GM21360 (cell line): ENCODE measurements at regions not wholly inside any gene's neighbourhood (a gene's known extent, or its start where the extent isn't known, plus 50 kb on each side); places are given as distances from the start of the nearest gene placed in this dataset.
"Not testable (repeated sequence)": the region's sequence is repeated elsewhere in the genome, so short reads cannot be mapped to it uniquely, and the experiment has no call there.

Source experiments
- ATAC-seq: cut with Tn5 transposase; IDR thresholded peaks from one replicate; pipeline ENCODE4 v1.9.1; 2021; ENCODE audit warnings: mild to moderate bottlenecking, moderate library complexity; ENCODE audit not compliant: unreplicated experiment

DNA sequence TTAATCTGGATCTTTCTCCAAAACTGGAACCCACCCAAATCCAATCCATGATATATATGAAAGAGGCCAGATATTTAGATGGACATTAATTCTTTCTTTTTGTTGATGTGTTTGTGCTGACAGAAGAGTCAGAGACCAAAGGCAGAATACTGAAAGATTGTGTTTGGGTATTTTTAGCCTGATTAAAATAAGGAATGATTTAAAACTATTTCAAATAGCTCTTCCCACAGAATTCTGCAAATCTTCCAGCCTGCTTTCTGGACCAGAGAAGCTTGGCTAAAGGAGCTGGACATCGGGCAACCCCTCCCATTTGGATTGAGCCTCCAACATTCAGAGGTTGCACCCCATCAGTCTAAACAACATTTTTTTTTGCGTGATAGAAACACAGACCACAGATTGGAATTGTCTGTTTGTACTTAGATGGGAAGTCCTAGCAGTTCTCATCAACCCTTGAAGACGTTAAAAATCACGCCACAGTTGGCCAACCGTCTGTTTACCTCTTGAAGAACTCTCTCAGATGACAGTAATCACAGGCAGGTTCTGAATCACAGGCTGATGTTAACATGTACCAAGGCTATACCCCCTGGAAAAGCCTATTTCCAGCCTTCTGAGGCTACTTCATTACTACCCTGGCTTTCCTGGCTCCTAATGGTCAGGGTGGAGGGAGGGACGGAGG lies 155.2 kb upstream of the NRP1 start:
- no peak for ATAC-seq

- ATAC-seq = no peak
Measured at GRCh38 chr10:33487014-33487776, 152.7 kb upstream of the NRP1 start.

GRCh38 chr10:33485276-33485675 lies 150.8 kb upstream of the NRP1 start:
- ATAC-seq = no peak

DNA sequence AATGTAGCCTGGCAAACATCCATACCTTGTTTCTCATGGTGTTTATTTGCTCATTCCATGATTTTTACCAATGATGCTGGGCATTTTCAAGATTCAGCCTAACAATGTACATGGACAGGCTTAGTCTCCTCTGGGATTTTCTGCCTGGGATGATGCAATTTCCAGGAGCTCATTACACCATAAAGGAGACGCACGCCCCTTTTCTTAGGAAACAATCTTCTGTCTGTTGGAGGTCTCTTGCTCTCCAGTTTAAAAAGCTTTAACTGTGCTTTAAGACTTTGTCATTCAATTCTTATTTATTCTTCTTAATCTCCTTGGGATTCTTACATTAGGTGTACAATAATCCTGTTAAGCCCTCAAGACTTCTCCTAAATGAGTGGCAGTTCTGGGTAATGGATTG lies 150.3 kb upstream of the NRP1 start:
- ATAC-seq = no peak

- ATAC-seq = no peak
Measured at GRCh38 chr10:33483816-33484190, 149.3 kb upstream of the NRP1 start.

- ATAC-seq = no peak
Measured at GRCh38 chr10:33483124-33483815, 148.8 kb upstream of the NRP1 start.

DNA sequence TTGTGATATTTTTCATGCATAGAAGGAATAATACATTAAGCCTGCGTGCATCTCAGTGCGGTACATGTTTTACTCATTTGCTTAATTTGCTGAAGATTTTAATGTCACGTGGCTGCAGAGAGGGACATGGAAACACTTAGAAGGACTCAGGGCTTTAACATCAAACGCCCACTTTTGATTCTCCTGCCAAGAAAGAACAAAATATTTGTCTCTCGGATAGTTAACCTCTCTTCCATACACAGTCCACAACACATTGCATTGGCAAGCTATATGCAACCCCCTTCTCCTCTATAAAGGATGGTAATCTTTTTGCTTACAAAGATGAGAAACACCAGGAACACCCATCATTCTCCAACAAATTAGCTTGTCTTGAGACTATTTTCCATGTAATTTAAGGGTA lies 148.0 kb upstream of the NRP1 start:
- ATAC-seq = no peak

- no peak for ATAC-seq
Measured at GRCh38 chr10:33481184-33481583, 146.7 kb upstream of the NRP1 start.

GRCh38 chr10:33480417-33480816 lies 145.9 kb upstream of the NRP1 start:
- not testable (repeated sequence) for ATAC-seq

GRCh38 chr10:33478675-33479125 lies 144.2 kb upstream of the NRP1 start:
- ATAC-seq = no peak

GRCh38 chr10:33478089-33478674 lies 143.7 kb upstream of the NRP1 start:
- no peak for ATAC-seq

GRCh38 chr10:33477291-33478088 lies 143.0 kb upstream of the NRP1 start:
- no peak for ATAC-seq

DNA sequence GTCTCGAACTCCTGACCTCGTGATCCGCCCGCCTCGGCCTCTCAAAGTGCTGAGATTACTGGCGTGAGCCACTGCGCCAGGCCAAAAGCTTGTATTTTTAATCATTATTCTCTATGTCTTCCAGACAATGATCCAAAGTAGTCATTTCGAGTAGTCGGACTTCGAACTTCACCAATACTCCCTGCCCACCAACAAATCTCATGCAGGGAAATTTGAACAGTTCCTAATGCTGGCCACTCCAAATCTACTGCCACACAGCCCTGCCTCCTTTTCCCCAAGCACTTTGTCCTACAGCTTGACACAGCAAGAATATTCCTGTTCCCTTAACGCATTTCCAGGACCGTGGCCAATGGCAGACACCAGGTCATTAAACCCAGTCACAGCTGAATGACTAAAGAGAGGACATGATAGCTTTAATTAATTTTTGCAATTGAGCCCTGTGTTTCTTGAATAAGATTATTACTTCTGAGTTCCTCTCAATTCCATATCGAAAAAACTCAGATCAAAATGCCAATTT lies 142.3 kb upstream of the NRP1 start:
- ATAC-seq = no peak

DNA sequence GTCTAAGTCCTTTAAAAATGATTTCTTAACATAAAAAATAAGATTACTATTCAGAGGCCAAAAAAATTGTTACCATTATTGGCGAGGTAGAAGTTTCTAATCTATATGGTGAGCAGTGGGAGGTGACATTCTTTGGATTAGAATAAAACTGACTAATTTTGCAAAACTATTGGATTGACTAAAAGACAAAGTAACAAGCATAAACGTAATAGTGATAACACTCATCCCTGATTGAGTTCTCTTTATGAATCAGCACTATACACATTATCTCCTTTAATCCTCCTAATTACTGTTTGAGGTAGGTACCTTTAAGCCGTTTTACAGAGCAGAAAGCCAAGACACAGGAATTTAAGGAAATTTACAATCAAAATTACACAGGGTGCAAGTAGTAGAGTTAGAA lies 139.2 kb upstream of the NRP1 start:
- no peak for ATAC-seq

GRCh38 chr10:33468006-33468405 lies 133.5 kb upstream of the NRP1 start:
- not testable (repeated sequence) for ATAC-seq

DNA sequence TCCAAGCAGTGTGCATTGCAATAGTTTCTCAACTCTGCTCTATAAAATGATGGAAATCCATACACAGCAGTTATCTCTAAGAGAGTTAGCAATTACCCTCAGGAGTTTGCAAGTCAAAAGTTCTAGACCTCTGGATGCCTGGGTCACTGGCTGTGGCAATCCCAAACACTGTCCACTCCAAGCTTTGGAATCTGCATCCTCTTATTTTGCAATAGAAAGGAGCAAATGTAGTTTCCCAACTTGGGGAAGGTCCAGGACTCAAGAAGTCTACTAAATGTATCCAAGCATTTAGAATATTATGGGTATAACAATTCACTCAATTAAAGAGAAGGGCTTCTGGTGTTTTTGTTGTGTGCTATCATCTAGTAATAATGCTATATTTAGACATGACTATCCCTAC lies 131.3 kb upstream of the NRP1 start:
- no peak for ATAC-seq

DNA sequence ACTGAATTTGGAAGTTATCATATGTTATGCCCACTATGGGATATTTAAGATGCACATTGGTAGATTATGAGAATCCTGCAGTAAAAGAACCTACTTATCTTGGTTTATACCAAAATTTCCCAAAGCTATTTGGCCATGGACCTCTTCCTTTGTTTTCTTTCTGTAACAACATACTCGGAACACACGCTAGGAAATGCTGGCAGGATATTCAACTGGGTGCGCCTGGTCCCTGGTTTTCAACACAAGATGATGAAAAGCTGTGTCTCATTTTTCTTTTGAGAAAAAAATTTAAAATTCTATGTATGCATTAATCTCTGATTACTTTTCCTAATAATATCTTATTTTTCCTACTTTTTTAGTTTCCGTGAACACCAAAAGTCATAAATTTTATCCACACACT lies 128.5 kb upstream of the NRP1 start:
- ATAC-seq = no peak

DNA sequence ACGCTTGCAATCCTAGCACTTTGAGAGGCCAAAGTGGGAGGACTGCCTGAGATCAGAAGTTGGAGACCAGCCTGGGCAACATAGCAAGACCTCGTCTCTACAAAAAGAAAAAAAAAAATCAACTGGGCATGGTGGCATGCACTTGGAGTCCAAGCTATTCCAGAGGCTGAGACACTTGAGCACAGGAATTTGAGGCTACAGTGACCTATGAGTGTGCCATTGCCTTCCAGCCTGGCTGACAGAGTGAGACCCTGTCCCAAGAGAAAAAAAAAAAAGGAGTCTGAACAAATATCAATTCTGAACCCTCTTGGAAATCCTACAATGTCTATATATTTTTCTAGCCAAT lies 126.8 kb upstream of the NRP1 start:
- no peak for ATAC-seq

GRCh38 chr10:33460505-33461294 lies 126.2 kb upstream of the NRP1 start:
- no peak for ATAC-seq

DNA sequence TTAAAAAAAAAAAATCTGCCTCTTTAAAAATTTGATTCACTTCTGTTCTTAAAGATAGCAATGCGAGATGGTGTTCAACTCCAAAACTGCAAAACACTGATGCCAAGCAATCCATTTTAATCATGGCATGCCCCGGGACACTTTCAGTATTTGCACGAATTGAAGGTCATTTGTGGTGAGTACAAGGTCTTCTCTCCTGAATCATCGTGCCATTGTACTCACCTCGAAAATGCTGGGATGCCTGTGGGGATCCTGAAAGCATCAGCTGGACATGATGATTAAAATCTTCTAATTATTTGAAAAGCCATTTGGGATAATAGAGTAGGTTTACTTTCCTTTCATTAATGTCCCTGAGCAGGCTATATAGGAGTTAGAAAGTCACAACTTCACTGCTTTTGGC lies 125.1 kb upstream of the NRP1 start:
- ATAC-seq = no peak
